Urinary bladder (tissue), 3 donors: ENCODE measurements at regions not wholly inside any gene's neighbourhood (a gene's known extent, or its start where the extent isn't known, plus 50 kb on each side); places are given as distances from the start of the nearest gene placed in this dataset.
"Not testable (repeated sequence)": the region's sequence is repeated elsewhere in the genome, so short reads cannot be mapped to it uniquely, and the experiment has no call there.

Experiments used
- DNase-seq: peaks from one replicate; pipeline ENCODE4 v3.0.0-alpha.2; 2015; ENCODE audit errors: extremely low spot score
- H3K27ac ChIP-seq: one replicate; pipeline ENCODE4 v1.5.1; 2013; ENCODE audit warnings: low read depth, mild to moderate bottlenecking, moderate library complexity
- H3K36me3 ChIP-seq: one replicate; pipeline ENCODE4 v1.6.1; 2013; ENCODE audit warnings: mild to moderate bottlenecking, moderate library complexity; ENCODE audit not compliant: insufficient read depth
- H3K4me1 ChIP-seq: one replicate; pipeline ENCODE4 v1.6.1; 2013; ENCODE audit warnings: mild to moderate bottlenecking, moderate library complexity; ENCODE audit not compliant: insufficient read depth
- H3K4me3 ChIP-seq: one replicate; pipeline ENCODE4 v1.5.1; 2013; ENCODE audit warnings: low read depth, low read length
- WGBS: extraction: QIAGEN DNeasy Blood & Tissue Kit; methylation state at CpG from one replicate; pipeline ENCODE4 v1.1.7; 2013; 5-methylcytosine and 5-hydroxymethylcytosine counted together
- donor health status: healthy with polysubstance abuse.
- donor health status: healthy.

DNA sequence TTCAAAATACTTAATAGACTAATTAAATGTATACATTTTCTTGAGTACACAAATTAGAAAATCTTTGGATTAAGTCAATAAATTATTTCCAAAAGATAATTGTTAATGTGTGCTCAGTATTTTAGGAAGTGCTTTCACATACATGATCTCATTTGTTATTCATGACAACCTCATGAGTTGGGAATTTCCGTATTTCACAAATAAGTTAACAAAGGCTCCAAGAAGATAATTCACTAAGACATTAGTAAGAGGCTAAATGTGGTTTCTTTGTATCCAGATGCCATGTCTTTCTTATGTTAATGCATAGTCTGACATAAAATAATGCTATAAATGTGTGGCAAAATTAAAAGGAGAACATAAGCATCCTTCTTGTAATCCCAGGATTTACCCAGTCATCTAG, 79.5 kb upstream of the TCF21 start:
- no peak for DNase-seq
- Histone ChIP-seq H3K4me3 (no peak overlapping the region), H3K36me3 (no peaks in the 10 kb centered on the region), H3K27ac (no peak overlapping the region), H3K4me1 (no peaks in the 10 kb centered on the region)
- 79% methylated on average over 1 of the region's 1 CpG for WGBS

DNA sequence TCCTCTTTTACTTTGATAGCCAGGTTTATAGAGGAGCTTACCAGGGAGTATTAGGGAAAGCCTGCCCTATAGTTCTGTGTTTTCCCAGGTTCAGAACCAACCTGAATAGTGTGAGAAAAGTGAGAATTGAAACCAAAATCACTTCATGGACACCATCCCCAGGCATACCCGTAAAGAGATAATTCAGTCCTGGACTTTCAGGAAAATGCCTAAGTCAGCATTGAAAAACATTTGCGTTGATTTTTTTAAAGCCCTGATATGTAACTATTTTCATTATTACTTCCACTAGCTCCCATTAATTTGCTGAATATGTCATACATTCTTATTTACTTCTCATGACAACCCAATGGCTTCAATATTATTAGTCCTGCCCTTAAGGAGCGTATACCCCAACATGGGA, 77.4 kb upstream of the TCF21 start:
- Histone ChIP-seq H3K4me3 (no peak overlapping the region), H3K36me3 (no peaks in the 10 kb centered on the region), H3K27ac (no peak overlapping the region), H3K4me1 (no peaks in the 10 kb centered on the region)
- WGBS, result 96% methylated on average over 3 of the region's 3 CpGs
- DNase-seq, result no peak

DNA sequence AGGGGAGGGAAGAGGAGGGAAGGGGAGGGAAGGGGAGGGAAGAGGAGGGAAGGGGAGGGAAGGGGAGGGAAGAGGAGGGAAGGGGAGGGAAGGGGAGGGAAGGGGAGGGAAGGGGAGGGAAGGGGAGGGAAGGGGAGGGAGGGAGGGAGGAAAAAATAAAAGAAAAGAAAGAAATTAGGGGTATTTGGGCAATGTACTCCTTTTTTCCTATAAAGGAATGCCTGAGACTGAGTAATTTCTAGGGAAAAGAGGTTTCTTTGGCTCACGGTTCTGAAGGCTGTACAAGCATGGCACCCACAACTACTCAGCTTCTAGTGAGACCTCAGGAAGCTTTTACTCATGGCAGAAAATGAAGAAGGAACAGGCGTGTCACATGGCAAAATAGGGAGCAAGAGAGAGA, 76.5 kb upstream of the TCF21 start:
- H3K36me3 ChIP-seq, H3K4me1 ChIP-seq, DNase-seq, H3K4me3 ChIP-seq, H3K27ac ChIP-seq: not testable (repeated sequence)
- 93% methylated on average over 2 of the region's 2 CpGs for WGBS

DNA sequence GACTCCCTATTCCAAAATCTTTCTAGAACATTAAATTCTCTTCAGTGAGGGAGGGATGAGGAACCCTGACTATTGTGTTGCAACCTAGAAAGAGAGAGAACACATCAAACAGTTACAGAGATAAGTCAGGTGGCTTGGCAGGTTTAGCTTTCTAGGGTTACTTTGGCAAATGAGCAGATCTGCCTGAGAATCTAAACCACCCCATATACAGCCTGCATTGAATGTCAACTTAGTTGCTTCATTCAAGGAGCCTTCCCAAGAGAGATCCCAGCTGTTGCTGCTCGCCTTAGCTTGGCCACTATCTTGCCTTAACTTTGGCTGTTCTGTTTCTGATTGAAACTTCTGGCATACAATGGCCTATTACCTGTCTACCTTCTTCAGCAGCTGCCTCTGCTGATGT, 74.7 kb upstream of the TCF21 start:
- no peak for DNase-seq
- Histone ChIP-seq H3K27ac (no peak overlapping the region), H3K36me3 (no peaks in the 10 kb centered on the region), H3K4me3 (no peak overlapping the region), H3K4me1 (no peaks in the 10 kb centered on the region)
- WGBS, result 61% methylated on average over 1 of the region's 1 CpG

DNA sequence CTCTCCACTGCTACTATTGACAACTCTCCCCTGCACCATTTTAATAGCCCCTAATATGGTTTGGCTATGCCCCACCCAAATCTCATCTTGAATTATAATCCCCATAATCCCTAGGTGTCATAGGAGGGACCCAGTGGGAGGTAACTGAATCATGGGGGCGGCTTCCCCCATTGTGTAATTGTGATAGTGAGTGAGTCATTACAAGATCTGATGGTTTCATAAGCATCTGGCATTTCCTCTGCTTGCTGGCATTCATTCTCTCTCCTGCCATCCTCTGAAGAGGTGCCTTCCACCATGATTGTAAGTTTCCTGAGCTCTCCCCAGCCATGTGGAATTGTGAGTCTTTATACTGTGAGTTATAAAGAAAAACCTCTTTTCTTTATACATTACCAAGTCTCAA, 74.1 kb upstream of the TCF21 start:
- 71% methylated on average over 1 of the region's 1 CpG for WGBS
- Histone ChIP-seq H3K4me3 (no peak overlapping the region), H3K4me1 (no peaks in the 10 kb centered on the region), H3K36me3 (no peaks in the 10 kb centered on the region), H3K27ac (no peak overlapping the region)
- DNase-seq, result no peak

DNA sequence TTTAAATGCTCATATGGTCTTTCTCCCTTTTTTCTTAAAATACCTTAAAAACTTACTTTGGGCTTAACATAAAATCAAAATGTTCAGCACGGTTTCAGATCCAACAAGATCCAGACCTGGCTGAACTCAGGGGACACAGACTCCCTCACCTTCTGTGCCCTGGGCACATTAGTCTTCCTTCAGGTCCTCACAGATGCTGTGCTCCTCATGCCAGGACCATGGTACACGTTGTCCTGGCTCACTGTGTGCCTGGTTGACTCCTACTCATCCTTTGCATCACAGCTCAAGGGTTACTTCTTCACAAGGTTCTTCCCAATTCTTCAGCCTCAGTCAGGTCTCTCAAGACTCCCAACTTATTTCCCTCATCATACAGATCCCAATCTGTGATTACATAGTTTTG, 73.6 kb upstream of the TCF21 start:
- no peak for DNase-seq
- no peaks in the 10 kb centered on the region for H3K4me1 ChIP-seq
- no peaks in the 10 kb centered on the region for H3K36me3 ChIP-seq
- 75% methylated on average over 2 of the region's 2 CpGs for WGBS
- no peak overlapping the region for H3K27ac ChIP-seq
- no peak overlapping the region for H3K4me3 ChIP-seq

DNA sequence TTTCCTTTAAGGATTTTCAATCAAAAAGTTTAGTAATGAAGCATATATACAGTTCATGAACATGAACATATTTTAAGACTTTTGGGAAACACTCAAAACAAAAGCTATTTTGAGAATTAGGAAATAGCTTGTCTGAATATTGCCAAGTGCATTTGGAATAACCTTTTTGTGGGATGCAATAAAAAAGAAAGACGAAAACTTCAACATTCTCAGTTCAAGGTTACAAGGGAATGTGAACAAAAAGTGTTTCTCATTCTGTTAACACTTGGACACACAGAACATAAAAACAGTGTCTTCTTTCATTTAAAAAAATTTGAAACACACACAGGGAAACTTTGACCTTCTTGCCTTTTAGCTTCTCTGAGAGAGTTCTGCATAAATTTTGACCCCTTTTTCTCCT, 72.7 kb upstream of the TCF21 start:
- no peaks in the 10 kb centered on the region for H3K36me3 ChIP-seq
- no peak overlapping the region for H3K4me3 ChIP-seq
- H3K4me1 ChIP-seq, result no peaks in the 10 kb centered on the region
- WGBS, result 41% methylated on average over 1 of the region's 1 CpG
- no peak overlapping the region for H3K27ac ChIP-seq
- no peak for DNase-seq

DNA sequence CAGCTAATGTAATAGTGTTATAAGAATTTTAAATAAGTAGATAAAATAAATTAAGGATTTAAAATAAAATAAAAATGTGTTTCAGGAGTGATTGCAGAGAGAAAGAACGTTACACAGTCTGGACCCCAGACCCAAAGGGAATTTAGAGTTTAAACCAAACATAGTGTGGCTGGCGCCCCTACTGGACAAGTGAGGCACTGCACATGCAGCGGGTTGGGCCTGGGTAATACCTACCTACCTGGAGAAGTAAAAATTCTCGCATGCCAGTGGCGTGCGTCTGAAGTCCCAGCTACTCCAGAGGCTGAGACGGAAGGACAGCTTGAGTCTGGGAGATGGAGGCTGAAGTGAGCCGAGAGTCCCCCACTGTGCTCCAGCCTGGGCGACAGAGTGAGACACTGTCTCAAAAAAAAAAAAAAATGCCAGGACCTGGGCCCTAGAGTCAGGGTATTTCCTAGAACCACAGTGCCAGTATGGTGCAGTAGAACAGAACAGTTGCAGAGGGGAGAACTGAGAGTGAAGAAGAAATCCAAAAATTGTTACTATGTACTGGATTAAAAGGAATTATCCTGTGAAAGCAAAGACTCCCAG, 71.4 kb upstream of the TCF21 start:
- Histone ChIP-seq H3K4me3 (no peak overlapping the region), H3K36me3 (no peaks in the 10 kb centered on the region), H3K4me1 (no peaks in the 10 kb centered on the region), H3K27ac (no peak overlapping the region)
- no peak for DNase-seq
- 84% methylated on average over 9 of the region's 9 CpGs for WGBS

DNA sequence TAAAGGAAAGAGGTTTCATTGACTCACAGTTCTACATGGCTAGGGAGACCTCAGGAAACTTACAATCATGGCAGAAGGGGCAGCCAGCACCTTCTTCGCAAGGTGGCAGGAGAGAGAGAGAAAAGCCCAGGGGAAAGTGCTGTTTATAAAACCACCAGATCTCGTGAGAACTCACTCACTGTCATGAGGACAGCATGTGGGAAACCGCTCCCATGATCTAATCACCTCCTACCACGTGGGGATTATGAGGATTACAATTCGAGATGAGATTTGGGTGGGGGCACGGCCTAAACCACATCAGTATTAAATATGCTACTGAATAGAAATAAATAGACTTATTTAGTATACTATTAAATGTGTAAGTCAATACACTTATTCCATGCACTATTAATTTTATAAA, 70.6 kb upstream of the TCF21 start:
- H3K27ac ChIP-seq, result no peak overlapping the region
- H3K4me1 ChIP-seq, result no peaks in the 10 kb centered on the region
- no peaks in the 10 kb centered on the region for H3K36me3 ChIP-seq
- no peak for DNase-seq
- WGBS, result 68% methylated on average over 6 of the region's 6 CpGs
- no peak overlapping the region for H3K4me3 ChIP-seq

DNA sequence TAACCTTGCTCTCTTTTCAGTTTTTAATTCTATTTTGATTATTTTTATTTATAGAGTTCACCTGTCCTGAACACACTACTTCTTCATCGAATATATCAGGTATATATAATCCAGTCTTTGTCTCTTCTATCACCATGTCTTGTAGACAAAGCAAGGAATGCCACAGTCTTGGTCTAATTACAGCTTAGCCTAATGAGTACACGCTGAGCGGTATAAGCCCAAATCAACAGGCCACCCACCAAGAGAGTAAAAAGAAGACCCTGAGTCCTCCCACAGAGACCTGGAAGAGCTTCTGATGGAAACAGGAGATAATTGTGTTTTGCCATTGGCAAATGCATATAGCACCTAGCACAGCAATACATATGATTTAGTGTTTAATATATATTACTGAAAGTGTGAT, 68.7 kb upstream of the TCF21 start:
- no peak for DNase-seq
- H3K27ac ChIP-seq, result no peak overlapping the region
- no peaks in the 10 kb centered on the region for H3K36me3 ChIP-seq
- 72% methylated on average over 3 of the region's 3 CpGs for WGBS
- H3K4me3 ChIP-seq, result no peak overlapping the region
- H3K4me1 ChIP-seq, result no peaks in the 10 kb centered on the region

DNA sequence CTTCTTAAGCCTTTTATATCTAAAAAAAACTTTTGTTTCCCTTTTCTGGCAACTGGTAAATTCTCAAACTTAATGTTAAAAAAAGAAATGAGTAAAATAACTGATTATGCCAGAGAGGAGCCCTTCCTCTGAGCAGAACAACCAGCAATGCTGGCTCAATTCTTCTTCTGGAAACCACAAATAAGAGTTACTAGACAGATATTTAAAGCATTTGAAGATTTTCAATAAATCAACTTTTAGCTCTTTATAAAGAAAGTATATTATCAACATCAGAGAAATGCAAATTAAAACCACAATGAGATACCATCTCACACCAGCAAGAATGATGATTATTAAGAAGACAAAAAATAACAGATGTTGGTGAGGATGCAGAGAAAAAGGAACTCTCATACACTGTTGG, 61.1 kb upstream of the TCF21 start:
- Histone ChIP-seq H3K36me3 (no peaks in the 10 kb centered on the region), H3K4me1 (no peaks in the 10 kb centered on the region), H3K27ac (no peak overlapping the region), H3K4me3 (no peak overlapping the region)
- no peak for DNase-seq

DNA sequence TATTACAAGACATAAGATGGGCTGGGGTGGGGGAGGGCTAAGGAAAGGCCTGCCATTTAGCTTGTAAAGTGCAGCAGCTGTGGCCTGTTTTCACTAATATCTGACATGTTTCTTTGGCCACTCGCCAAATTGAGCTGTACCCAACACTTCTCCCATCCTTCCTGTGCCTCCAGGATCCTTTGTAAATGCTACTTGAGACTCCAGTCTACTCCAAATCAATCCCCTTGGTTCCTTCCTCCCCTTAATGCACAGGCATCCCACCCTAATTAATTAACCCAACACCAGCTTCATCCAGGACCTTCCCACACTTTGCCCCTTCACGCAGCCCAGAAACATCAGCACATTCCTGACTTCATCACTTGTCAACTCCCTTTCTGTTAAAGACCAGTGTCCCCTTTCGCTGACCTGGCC, 55.0 kb upstream of the TCF21 start:
- H3K4me1 ChIP-seq, result peaks cover 4% of the 10 kb centered on the region
- no peak overlapping the region for H3K27ac ChIP-seq
- no peaks in the 10 kb centered on the region for H3K36me3 ChIP-seq
- 51% methylated on average over 3 of the region's 3 CpGs for WGBS
- no peak for DNase-seq
- no peak overlapping the region for H3K4me3 ChIP-seq

DNA sequence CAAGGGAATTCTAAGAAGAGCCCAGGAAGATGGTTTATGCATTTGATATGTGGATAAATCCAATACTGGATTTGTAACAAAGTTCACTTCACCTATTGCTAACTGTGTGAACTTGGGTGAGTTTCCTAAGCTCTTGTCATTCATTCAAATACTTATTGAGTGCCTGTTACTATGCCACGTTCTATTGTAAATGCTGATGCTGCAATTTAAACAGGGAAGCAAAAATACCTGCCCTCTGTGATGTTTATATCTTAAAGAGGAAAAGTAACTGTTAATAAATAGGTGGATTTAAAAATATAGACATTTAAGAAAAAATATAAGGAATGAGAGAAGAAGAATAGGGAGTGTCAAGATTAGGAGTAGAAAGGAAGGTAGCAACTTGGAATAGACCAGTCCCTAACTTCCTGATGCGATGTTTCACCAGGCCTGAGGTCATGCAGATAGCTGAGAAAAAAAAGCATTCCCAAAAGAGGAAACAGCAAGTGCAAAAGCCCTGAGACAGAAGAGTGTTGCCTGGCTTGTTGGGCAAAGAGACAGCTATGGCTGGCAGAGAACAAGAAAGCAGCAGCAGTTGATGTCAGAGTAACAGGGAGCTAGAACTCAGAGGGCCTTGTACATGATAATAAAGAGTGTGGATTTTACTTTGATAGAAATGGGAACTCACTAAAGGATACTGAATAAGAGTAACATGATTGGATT, 54.3 kb upstream of the TCF21 start:
- H3K36me3 ChIP-seq, result no peaks in the 10 kb centered on the region
- WGBS, result 90% methylated on average over 2 of the region's 2 CpGs
- H3K4me3 ChIP-seq, result no peak overlapping the region
- no peak for DNase-seq
- peaks cover 4% of the 10 kb centered on the region for H3K4me1 ChIP-seq
- no peak overlapping the region for H3K27ac ChIP-seq

DNA sequence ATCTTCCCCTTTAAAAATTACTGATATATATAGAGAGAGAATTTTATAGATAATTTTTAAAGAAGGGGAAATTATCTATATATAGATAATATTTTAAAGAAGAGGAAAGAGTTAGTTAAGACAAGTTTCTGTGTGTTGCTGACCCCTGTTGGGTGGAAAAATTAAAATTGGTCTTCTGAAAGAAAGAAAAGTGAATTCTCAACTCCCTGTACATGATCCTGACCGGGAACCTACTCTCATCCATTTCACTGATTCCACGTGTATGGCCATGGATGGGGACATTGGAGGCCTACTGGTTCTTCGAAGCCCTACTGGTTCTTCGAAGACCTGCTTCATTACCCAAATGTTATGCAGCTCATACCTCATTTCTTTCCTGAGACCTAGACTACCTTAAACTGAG, 53.0 kb upstream of the TCF21 start:
- DNase-seq, result no peak
- no peak overlapping the region for H3K27ac ChIP-seq
- no peaks in the 10 kb centered on the region for H3K36me3 ChIP-seq
- WGBS, result 87% methylated on average over 4 of the region's 4 CpGs
- H3K4me3 ChIP-seq, result no peak overlapping the region
- H3K4me1 ChIP-seq, result peaks cover 4% of the 10 kb centered on the region
